Liver (tissue), 3 donors: ENCODE measurements at regions not wholly inside any gene's neighbourhood (a gene's known extent, or its start where the extent isn't known, plus 50 kb on each side); places are given as distances from the start of the nearest gene placed in this dataset.
A peak's percentile ranks its signal among the peaks of the same experiment; 100 is the strongest.

ENCODE experiments used
- CTCF ChIP-seq: fragments of 150-350 bp; IDR thresholded peaks from 2 replicates; pipeline ENCODE4 v1.5.1; 2017; ENCODE audit warnings: improper control_type of control experiment, low read depth, low read length; ENCODE audit not compliant: missing input control
- EGR1 ChIP-seq, 2 donors: IDR thresholded peaks; 2 replicates each; pipeline ENCODE4 v1.6.1; 2016 to 2018; ENCODE audit warnings: antibody characterized with exemption in 2 of 2, low read depth in 2 of 2
- FOXA2 ChIP-seq: IDR thresholded peaks from 2 replicates; pipeline ENCODE4 v1.6.1; 2016; ENCODE audit warnings: antibody characterized with exemption
- JUND ChIP-seq, 2 donors: IDR thresholded peaks; 2 replicates each; pipeline ENCODE4 v1.6.1; 2016; ENCODE audit warnings: antibody characterized with exemption in 2 of 2
- MAX ChIP-seq: IDR thresholded peaks from 2 replicates; pipeline ENCODE4 v1.6.1; 2016; ENCODE audit warnings: antibody characterized with exemption
- RAD21 ChIP-seq, 2 donors: IDR thresholded peaks; 2 replicates each; pipeline ENCODE4 v1.6.1; 2016; ENCODE audit warnings: antibody characterized with exemption in 2 of 2, mild to moderate bottlenecking in 2 of 2
- REST ChIP-seq: IDR thresholded peaks from 2 replicates; pipeline ENCODE4 v1.6.1; 2016; ENCODE audit warnings: antibody characterized with exemption, mild to moderate bottlenecking
- donor health status: healthy.
- donor health status: healthy.

GRCh38 chr15:84142888-84143337 lies 92.7 kb upstream of the GOLGA6L4 start:
- TF ChIP-seq EGR1 (IDR thresholded peaks at IDR 0.05; ENCODE audit: low read depth in 2 of 2) (no peak), MAX (peak; percentile 58), CTCF (peak; percentile 89), FOXA2 (no peak), JUND (IDR thresholded peaks at IDR 0.05) (no peak), REST (no peak), RAD21 (IDR thresholded peaks at IDR 0.05) (peak; percentile 87 to 90)
